Esophagus muscularis mucosa (tissue), 4 donors: ENCODE measurements at regions not wholly inside any gene's neighbourhood (a gene's known extent, or its start where the extent isn't known, plus 50 kb on each side); places are given as distances from the start of the nearest gene placed in this dataset.

Source experiments
- DNase-seq: peaks from one replicate; pipeline ENCODE4 v3.0.0-alpha.2; 2017; ENCODE audit errors: extremely low spot score
- H3K27ac ChIP-seq, 4 donors: fragments of 200-600 bp; sonication (generic); replicated peaks in 1 of 4; 1 replicate in 3 of 4; 2 replicates in 1 of 4; pipeline ENCODE4 v1.5.1; 2016 to 2019; ENCODE audit warnings: mild to moderate bottlenecking in 1 of 4
- H3K27me3 ChIP-seq, 4 donors: fragments of 200-600 bp; sonication (generic); one replicate each; pipeline versions ENCODE4 v1.5.1 to v1.6.0; 2016 to 2019
- H3K36me3 ChIP-seq, 4 donors: fragments of 200-600 bp; sonication (generic); one replicate each; pipeline ENCODE4 v1.5.1; 2016 to 2019
- H3K4me1 ChIP-seq, 4 donors: fragments of 200-600 bp; sonication (generic); one replicate each; pipeline ENCODE4 v1.5.1; 2016 to 2019
- H3K4me3 ChIP-seq, 4 donors: fragments of 200-600 bp; sonication (generic); 1 replicate in 2 of 4; 2 replicates in 2 of 4; pipeline ENCODE4 v1.5.1; 2016 to 2019; ENCODE audit warnings: mild to moderate bottlenecking in 4 of 4, moderate library complexity in 1 of 4
- H3K9me3 ChIP-seq, 4 donors: fragments of 200-600 bp; sonication (generic); 1 replicate in 3 of 4; 2 replicates in 1 of 4; pipeline ENCODE4 v1.5.1; 2016 to 2019
- EP300 ChIP-seq: sonication (generic); formaldehyde crosslinking; IDR thresholded peaks from one replicate; pipeline ENCODE4 v1.6.1; 2017; ENCODE audit warnings: antibody characterized with exemption
- POLR2A ChIP-seq: fragments of 450-650 bp; IDR thresholded peaks from one replicate; pipeline ENCODE4 v1.6.1; 2017; ENCODE audit warnings: antibody characterized with exemption, moderate library complexity, mild to moderate bottlenecking, low read depth
- POLR2AphosphoS5 ChIP-seq, 2 donors: sonication (generic); formaldehyde crosslinking; IDR thresholded peaks; one replicate each; pipeline ENCODE4 v1.6.1; 2017; ENCODE audit warnings: antibody characterized with exemption in 2 of 2
- WGBS: methylation state at CpG from one replicate; pipeline ENCODE4 v1.1.5; 2018; 5-methylcytosine and 5-hydroxymethylcytosine counted together
- intact Hi-C: fragments of 100-400 bp; cut with DNase I; formaldehyde crosslinking; loops from one replicate; pipeline ENCODE4 v1.15.1; 2023
- TF ChIP-seq, protein P1 (sequence below), 3 experiments: fragments of 200-600 bp in 2 of 3; fragments of 450-650 bp in 1 of 3; sonication (generic) in 2 of 3; IDR thresholded peaks; one replicate each; pipeline ENCODE4 v1.5.1; 2017 to 2019; ENCODE audit warnings: antibody characterized with exemption in 3 of 3, mild to moderate bottlenecking in 2 of 3, moderate library complexity in 1 of 3

- Histone ChIP-seq H3K36me3 (no peaks in the 10 kb centered on the region), H3K4me3 (no peak overlapping the region), H3K27me3 (no peaks in the 10 kb centered on the region), H3K4me1 (peaks cover 8 to 58% (median 51%) of the 10 kb centered on the region in 4 donors), H3K9me3 (no peaks in the 10 kb centered on the region), H3K27ac (peak overlapping the region in 1 of 4 donors; percentile 2)
- TF ChIP-seq, protein P1, sequence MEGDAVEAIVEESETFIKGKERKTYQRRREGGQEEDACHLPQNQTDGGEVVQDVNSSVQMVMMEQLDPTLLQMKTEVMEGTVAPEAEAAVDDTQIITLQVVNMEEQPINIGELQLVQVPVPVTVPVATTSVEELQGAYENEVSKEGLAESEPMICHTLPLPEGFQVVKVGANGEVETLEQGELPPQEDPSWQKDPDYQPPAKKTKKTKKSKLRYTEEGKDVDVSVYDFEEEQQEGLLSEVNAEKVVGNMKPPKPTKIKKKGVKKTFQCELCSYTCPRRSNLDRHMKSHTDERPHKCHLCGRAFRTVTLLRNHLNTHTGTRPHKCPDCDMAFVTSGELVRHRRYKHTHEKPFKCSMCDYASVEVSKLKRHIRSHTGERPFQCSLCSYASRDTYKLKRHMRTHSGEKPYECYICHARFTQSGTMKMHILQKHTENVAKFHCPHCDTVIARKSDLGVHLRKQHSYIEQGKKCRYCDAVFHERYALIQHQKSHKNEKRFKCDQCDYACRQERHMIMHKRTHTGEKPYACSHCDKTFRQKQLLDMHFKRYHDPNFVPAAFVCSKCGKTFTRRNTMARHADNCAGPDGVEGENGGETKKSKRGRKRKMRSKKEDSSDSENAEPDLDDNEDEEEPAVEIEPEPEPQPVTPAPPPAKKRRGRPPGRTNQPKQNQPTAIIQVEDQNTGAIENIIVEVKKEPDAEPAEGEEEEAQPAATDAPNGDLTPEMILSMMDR (IDR thresholded peaks at IDR 0.05), result no peak
- TF ChIP-seq POLR2AphosphoS5 (IDR thresholded peaks at IDR 0.05) (no peak), EP300 (no peak), POLR2A (no peak)
- WGBS, result 50% methylated on average over 1 of the region's 1 CpG
- intact Hi-C loops, result loop anchor here (10.0 kb wide), 1 partner anchor 409 kb away; no protein-coding TSS in a partner anchor
- DNase-seq, result no peak
Measured at GRCh38 chr3:30523366-30523765, 83.0 kb upstream of the TGFBR2 start.

- H3K9me3 ChIP-seq, result no peaks in the 10 kb centered on the region
- no peak for DNase-seq
- H3K27me3 ChIP-seq, result no peaks in the 10 kb centered on the region
- H3K27ac ChIP-seq, result no peak overlapping the region
- H3K4me1 ChIP-seq, result peaks cover 0 to 47% (median 45%) of the 10 kb centered on the region in 4 donors
- intact Hi-C loops, result loop anchor here (10.0 kb wide), 1 partner anchor 410 kb away; no protein-coding TSS in a partner anchor
- no peak overlapping the region for H3K4me3 ChIP-seq
- 89% methylated on average over 4 of the region's 4 CpGs for WGBS
- no peak for TF ChIP-seq POLR2A
- TF ChIP-seq, protein P1 (IDR thresholded peaks at IDR 0.05), result no peak
- no peaks in the 10 kb centered on the region for H3K36me3 ChIP-seq
Measured at GRCh38 chr3:30524357-30525040, 81.9 kb upstream of the TGFBR2 start.

DNA sequence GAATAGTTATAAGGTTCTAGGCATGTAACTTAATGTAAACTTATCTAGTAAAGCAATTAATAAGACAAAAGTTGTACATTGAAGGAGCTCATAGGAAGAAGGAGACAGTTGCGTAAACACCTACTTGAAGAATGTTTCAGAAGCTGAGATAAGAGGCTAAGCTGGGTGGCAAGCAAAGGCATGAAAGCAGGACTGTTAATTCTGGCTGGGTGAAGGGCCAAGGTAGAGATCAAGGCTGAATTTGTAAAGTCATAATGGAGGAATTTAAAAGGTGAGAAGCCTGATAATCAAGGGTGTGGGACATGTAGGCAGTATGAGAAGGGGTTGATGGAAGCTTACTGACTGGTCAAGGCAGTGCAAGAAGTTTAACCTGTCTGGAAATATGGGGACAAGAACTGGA, 80.4 kb upstream of the TGFBR2 start:
- no peaks in the 10 kb centered on the region for H3K9me3 ChIP-seq
- H3K27ac ChIP-seq, result no peak overlapping the region
- H3K27me3 ChIP-seq, result no peaks in the 10 kb centered on the region
- no peak overlapping the region for H3K4me3 ChIP-seq
- intact Hi-C loops, result loop anchor here (10.0 kb wide), 1 partner anchor 411 kb away; no protein-coding TSS in a partner anchor
- no peak for DNase-seq
- 97% methylated on average over 1 of the region's 1 CpG for WGBS
- no peaks in the 10 kb centered on the region for H3K36me3 ChIP-seq
- peaks cover 0 to 33% (median 30%) of the 10 kb centered on the region in 4 donors for H3K4me1 ChIP-seq
- TF ChIP-seq EP300, result no peak
- TF ChIP-seq, protein P1 (IDR thresholded peaks at IDR 0.05), result no peak

DNA sequence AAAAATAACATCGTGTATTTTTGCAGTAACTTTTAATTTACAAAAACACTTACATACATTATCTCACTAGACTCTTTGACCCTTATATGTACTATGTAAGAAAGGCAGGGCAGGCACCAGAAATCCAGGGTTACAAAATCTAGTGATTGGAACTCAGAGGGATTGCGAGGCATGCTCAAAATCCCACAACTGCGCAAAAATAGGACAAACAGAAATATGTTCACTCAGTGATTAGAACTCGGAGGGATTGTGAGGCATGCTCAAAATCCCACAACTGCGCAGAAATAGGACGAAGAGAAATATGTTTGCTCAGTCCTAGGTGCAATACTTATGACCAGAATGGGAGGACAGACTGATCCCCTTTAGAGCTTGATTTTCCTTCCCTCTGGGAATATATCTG, 79.2 kb upstream of the TGFBR2 start:
- Histone ChIP-seq H3K4me1 (peaks cover 0 to 27% (median 20%) of the 10 kb centered on the region in 4 donors), H3K27ac (peak overlapping the region; percentile 33 to 61 (median 50)), H3K4me3 (no peak overlapping the region), H3K9me3 (no peaks in the 10 kb centered on the region), H3K27me3 (no peaks in the 10 kb centered on the region), H3K36me3 (no peaks in the 10 kb centered on the region)
- 97% methylated on average over 6 of the region's 6 CpGs for WGBS
- intact Hi-C loops, result loop anchor here (10.0 kb wide), 1 partner anchor 412 kb away; no protein-coding TSS in a partner anchor
- TF ChIP-seq EP300, result no peak
- TF ChIP-seq POLR2A, result no peak
- TF ChIP-seq, protein P1 (IDR thresholded peaks at IDR 0.05), result no peak
- no peak for DNase-seq

GRCh38 chr3:30527720-30528119, 78.7 kb upstream of the TGFBR2 start:
- no peaks in the 10 kb centered on the region for H3K9me3 ChIP-seq
- 46% methylated on average over 3 of the region's 3 CpGs for WGBS
- H3K4me1 ChIP-seq, result peaks cover 0 to 24% (median 20%) of the 10 kb centered on the region in 4 donors
- no peaks in the 10 kb centered on the region for H3K36me3 ChIP-seq
- TF ChIP-seq EP300 (no peak), POLR2AphosphoS5 (IDR thresholded peaks at IDR 0.05) (peak; percentile 28 to 37)
- intact Hi-C loops, result loop anchor here (10.0 kb wide), 1 partner anchor 413 kb away; no protein-coding TSS in a partner anchor
- H3K27ac ChIP-seq, result peak overlapping the region; percentile 33 to 61 (median 50)
- H3K4me3 ChIP-seq, result no peak overlapping the region
- no peaks in the 10 kb centered on the region for H3K27me3 ChIP-seq
- DNase-seq, result no peak
